CD4-positive, alpha-beta T cell treated with Interleukin-4 for 1 hour (primary cell): ENCODE measurements at regions not wholly inside any gene's neighbourhood (a gene's known extent, or its start where the extent isn't known, plus 50 kb on each side); places are given as distances from the start of the nearest gene placed in this dataset.
"Not testable (repeated sequence)": the region's sequence is repeated elsewhere in the genome, so short reads cannot be mapped to it uniquely, and the experiment has no call there.

Experiments used
- DNase-seq, 2 donors: peaks; one replicate each; pipeline ENCODE4 v3.0.0-alpha.2; 2020 to 2022

DNA sequence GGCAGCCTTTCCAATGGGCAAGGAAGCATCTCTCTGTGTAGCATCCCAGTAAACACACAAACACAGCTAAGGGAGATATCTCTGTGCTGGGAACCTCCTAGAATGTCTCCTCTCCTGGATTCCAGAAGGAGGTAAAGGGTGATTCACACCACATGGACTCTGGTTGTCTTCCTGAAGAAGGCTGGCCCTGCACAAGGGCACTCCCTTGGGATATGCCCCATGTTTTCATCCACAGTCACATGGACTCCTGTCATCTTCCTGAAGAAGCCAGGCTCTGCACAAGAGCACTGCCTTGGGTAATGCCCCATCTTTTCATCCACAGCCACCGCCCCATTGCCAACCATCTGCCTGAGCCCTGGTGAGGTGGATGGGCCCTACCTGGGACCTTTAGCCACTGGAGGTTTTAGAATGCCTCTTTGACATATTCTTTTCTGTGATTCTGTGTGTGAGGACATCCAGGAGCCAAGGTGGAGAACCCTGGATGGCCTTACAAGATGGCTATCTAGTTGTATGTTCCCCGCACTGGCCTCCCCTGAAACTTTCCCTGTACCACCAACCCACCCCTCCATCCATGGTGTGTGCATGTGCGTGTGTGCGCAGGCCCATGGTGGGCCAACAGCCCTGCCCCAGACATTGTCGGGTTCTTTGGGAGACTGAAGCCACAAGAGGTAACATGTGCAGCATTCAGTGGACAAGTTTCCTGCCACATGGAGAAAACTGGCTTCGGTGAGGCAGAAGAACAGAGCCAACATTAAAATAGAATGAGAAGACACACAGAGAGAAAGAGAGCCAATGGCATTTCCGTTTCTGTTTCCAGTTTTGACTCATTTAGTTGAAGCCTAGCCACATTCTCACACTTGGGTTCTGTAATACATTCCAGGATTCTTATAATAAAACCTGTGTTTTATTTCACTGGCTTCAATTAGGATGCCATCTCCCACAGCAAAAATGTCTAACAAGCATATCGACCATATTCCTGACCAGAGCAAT, 110.2 kb upstream of the CST7 start:
- no peak for DNase-seq

DNA sequence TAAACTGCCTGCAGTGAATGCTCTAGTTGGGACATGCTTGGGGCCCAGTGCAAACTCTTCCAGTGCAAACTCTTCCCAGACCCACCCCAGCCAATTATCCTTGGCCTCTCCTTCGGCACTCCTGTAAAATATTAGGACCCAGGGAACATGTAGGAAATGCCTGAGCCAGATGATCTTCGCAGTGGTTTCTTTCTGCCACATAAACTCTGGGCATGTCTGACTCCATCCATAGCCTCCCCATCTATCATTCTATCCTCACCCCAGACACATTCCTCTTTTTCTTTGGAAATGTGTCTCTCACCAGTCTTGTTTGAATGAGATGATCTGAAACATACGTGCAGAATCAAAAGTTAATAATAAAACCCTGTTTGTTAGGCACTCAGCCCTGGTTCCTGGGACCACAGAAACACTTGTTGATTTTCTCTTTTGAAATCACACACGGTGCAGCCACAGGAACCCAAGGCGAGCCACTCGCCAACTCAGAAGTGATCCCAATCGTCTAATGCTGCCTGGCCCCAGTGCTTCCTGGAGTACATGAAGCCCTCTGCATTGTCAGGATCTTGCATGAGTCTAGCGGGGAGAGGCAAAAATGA, 108.9 kb upstream of the CST7 start:
- no peak for DNase-seq

DNA sequence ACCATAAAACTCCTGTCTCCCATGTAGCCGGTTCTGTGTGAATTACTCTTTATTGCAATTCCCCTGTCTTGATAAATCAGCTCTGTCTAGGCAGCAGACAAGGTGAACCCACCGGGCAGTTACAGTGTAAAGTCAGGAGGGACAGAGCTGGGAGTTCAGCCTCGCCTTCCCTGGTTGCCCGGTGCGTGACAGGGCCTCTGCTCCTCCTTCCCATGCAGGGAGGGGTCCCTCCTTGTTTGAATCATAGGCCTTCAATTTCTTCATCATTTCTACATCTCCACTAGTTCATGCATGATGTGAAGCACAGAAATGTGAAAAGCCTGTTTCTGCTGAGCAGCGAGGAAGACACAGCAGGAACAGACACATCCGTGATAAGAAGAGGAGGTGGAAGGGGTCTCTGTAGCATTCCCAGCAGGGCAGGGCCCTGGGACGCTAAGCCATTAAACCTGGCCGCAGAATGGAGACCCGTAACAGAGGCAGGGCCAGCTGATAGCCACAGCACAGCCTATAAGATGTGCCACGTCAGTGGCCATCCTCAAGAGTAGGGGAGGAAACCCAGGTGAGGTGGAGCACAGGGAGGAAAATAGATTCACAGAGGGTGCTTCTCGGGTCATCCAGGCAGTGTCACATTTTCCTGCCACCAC, 106.7 kb upstream of the CST7 start:
- DNase-seq = no peak

- no peak for DNase-seq
These were observed 106.0 kb upstream of the CST7 start for GRCh38 chr20:24842918-24843715.

- no peak for DNase-seq
These were observed 98.9 kb upstream of the CST7 start for GRCh38 chr20:24850176-24850575.

- no peak for DNase-seq
These were observed 97.6 kb upstream of the CST7 start for GRCh38 chr20:24851346-24852019.

DNA sequence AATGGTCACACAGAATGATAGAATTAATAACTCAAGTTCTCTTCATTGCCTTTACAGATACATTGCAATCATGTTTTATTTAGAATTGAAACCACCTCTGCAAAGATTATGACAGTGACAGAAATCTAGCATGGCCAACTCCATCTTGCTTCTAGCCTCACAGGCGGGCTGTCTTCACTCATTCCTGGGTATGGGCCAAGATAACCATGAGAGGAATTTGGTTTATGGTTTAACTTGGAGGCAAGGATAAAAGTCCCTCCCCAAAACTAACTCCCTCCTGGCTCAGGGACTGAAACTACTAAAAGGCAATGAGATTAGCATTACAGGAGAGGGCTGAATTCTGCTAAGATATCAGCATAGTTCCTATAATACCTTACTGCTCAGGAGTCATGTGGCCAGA, 95.2 kb upstream of the CST7 start:
- no peak for DNase-seq

DNA sequence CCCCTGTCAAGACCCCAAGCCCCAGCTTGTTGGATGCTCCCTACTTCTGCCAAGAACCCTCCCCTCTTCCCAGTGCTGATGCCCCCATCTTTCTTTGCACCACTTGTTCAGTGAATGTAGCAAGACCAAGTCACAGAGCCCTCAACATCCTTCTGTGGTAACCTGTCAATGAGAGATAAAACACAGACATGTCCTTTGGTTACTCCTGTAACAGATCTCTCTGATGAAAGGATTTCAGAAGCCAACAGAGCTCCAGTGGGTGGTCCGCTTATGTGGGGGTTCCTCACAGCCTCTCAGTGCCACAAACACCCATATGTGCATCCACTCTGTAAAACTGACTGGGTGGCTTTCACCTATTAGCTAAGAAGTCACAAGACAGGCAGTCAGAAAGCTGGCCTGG, 93.2 kb upstream of the CST7 start:
- DNase-seq = no peak

- not testable (repeated sequence) for DNase-seq
These were observed 90.6 kb upstream of the CST7 start for GRCh38 chr20:24858500-24858899.

DNA sequence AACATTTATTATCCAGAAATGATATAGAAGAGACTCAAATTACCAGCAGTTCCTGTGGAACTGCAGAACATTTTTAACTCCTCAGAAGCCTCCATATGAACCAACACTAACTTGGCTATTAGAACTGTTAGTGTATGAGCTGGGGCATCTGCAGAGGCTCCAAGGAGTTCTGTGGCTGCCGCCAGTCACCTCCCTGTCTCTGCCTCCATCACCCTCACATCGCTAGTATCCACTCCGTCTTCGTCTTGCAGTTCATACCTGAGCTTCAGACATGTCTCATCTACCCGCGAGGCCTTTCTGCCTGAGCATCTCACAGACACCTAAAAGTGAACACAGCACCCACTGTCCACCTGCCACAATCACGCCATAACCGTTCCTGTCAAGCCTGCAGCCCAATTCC, 89.5 kb upstream of the CST7 start:
- DNase-seq = no peak

DNA sequence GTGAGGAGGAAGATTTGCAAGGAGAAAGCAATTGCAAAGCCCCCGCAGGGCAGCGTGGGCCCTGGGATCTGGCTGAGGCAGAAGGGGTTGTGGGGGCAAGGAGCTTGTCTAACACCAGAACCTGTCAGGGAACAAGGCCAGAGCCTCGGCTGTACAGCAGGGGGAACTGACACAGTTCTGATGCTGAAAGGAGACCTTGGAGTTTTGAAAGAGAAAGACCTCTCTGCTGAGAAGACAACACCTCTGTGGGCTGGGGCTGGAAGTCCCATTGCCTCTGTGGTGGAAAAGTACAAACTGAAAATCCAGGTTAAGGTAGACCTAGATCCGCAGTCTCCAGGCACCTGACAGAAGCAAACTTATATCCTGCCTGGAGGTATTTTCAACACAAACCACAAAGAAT, 86.9 kb upstream of the CST7 start:
- DNase-seq = no peak

GRCh38 chr20:24862606-24863005, 86.5 kb upstream of the CST7 start:
- DNase-seq = no peak

DNA sequence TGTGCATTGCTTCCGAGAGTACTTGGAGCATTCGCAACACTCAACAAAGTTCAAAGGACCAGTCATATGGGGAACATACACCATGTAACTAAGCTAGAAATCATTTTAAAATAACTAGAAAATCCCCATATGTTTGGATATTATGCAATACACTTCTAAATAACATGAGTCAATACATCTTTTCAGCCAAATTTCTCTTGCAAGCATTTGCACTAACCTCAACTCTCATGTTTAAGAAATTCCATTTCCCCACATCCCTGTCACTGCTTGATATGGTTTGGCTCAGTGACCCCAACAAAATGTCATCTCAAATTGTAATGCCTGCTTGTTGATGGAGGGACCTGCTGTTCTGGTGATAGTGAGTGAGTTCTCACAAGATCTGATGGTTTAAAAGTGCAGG, 85.7 kb upstream of the CST7 start:
- DNase-seq = no peak

- DNase-seq = no peak
These were observed 83.1 kb upstream of the CST7 start for GRCh38 chr20:24866008-24866407.

GRCh38 chr20:24866742-24867141, 82.3 kb upstream of the CST7 start:
- DNase-seq = no peak

DNA sequence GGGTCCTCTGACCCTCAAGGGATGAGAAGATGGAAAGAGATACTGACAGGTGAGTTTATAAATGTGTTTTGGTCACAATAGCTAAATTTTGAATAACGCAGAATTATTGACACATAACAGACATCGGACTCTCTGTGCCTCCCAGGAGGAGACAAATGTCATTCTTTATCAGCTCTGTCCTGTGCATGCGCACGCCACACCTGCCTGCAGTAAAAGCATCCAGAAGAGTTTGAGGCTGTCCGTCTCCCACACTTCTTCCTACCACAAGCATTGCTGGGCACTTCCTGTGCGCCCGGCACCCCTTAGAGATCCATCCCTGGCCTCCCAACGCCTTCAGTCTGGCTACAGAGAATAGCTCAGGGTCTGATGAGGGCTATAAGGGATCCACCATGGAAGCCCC, 81.5 kb upstream of the CST7 start:
- no peak for DNase-seq

GRCh38 chr20:24868396-24868927, 80.6 kb upstream of the CST7 start:
- DNase-seq = no peak

DNA sequence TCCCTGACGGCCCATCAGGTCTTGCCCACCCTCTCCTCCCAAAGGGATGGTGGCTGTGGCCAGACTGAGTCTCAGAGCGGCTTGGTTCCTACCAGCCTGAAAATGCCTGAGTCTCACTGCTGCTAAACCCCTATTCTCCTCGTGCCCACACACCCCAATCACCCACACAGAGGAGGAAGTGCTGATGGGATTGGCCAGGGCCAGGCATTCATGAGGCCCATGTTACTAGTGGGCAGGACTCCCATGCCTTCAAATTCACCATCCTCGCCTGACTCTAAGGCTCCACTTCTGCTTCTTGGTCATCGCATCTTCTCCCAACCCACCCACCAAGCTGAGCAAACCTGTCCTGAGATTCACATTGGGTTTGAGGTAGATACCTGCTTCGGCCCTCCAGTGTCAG, 80.1 kb upstream of the CST7 start:
- no peak for DNase-seq

DNA sequence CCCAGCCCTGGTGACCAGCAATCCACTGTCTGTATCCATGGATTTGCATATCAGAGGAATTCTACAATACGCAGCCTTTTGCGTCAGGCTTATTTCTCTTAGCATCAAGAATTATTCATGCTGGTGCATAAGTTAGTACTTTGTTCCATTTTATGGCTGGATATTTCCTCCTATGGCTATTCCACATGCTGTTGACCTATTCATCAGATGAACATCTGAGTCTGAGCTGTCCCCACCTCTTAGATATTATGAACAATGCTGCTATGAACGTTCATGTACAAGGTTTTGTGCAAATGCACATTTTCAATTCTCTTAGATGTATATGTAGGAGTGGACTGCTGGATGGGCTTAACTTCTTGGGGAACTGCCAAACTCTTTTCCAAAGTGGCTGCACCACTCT, 79.0 kb upstream of the CST7 start:
- DNase-seq = no peak

DNA sequence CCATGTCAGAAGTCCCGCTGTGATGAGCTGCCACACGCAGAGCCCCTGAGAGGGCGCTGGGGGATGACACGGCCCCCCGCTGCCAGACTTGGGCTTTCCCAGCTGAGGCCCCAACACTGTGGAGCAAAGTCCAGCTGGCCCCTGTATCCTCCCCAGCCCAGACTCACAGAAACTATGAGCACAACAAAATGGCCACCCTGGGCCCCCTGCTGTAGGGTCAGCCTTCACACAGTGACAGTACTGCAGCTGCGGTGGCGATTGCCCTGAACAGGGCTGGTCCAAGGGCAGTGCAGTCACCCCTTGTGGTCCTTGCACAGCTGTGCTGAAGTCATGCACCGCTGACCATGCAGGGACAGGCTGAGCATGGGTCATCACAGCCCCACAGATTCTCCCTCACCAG, 78.2 kb upstream of the CST7 start:
- no peak for DNase-seq

- DNase-seq = no peak
These were observed 77.4 kb upstream of the CST7 start for GRCh38 chr20:24871480-24872213.
